Superior temporal gyrus (tissue), 1 donor: ENCODE measurements at regions not wholly inside any gene's neighbourhood (a gene's known extent, or its start where the extent isn't known, plus 50 kb on each side); places are given as distances from the start of the nearest gene placed in this dataset.
"Not testable (repeated sequence)": the region's sequence is repeated elsewhere in the genome, so short reads cannot be mapped to it uniquely, and the experiment has no call there.

Experiments used
- DNase-seq: peaks from one replicate; pipeline ENCODE4 v3.0.0-alpha.2; 2016; ENCODE audit errors: extremely low spot score

DNA sequence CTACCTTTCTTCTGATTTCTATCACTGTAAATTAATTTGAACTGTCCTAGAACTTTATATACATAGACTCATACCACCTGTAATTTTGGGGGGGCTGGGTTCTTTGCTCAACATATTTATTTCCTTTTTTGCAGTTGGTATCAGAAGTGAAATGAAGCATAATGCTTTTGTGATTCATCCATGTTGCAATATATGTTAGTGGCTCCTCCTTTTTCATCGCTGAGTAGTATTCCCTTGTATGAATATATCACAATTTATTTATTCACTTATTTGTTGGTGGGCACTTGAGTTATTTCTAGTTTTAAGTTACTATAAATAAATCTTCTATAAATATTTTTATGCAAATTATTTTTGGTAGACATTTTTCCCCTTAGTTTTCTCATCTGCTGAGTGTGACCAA lies 336.4 kb downstream of the HS3ST3B1 start:
- DNase-seq = no peak

DNA sequence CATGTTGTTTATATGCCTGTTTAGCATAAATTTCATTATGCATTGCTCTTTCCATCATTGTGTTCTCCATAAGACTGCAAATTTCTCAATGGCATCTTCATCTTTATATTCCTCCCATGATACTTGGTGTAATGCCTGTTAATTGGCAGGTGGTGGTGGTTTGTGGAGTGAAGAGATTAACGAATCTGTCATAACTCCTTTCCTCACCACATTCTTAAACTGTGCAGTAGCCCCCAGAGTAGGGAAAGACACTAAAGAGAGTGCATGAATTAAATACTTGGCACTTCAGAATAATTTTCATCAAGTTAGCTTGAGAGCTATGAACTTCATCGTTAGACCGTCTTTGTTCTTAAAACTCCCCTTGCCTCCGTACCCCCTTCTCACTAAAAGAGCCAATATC lies 329.7 kb downstream of the HS3ST3B1 start:
- no peak for DNase-seq

DNA sequence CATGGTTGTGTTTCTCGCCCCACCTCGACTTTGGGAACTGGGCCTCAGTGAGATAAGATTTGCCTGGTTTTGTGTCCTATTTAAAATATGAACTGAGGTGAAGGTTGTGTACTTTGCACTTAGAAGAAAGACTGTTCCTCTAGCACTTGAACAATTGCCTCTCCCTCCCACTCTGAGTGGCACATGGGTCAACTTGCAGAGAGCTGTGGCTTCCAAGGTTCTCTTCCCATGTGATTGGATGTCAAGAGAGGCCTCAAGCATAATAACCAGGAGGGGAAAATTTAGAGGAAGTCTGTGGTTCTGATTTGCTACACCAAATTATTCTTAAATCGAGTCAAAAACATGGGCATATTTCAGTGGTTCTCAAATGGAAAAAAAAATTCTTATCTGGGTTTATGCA lies 329.2 kb downstream of the HS3ST3B1 start:
- no peak for DNase-seq

DNA sequence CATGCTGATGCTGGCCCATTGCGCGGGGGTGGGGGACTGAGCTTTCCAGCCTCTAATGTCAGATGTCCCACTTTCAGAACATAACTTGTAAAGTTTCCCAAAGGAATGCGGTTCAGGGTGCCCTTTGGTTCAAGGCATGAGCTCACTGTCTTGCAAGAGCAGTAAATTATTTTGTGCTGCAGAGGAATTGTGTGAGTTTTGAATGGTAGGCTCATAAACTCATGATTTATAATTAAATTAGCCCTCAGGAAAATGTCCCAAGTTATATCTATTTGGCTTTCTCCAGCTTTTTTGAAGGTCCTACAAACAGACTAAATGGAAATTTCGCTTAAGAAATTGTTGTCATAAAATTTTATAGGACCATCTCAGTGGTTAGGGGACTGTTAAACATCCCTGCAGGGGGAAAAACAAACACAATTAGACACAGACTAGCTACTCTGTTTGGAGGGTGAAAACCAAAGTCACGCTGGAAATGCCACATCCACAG lies 321.8 kb downstream of the HS3ST3B1 start:
- DNase-seq = no peak

- DNase-seq = no peak
These were observed 321.1 kb downstream of the HS3ST3B1 start for GRCh38 chr17:14621826-14622614.

GRCh38 chr17:14619821-14620220 lies 318.9 kb downstream of the HS3ST3B1 start:
- no peak for DNase-seq

- DNase-seq = no peak
These were observed 315.6 kb downstream of the HS3ST3B1 start for GRCh38 chr17:14616528-14616927.

DNA sequence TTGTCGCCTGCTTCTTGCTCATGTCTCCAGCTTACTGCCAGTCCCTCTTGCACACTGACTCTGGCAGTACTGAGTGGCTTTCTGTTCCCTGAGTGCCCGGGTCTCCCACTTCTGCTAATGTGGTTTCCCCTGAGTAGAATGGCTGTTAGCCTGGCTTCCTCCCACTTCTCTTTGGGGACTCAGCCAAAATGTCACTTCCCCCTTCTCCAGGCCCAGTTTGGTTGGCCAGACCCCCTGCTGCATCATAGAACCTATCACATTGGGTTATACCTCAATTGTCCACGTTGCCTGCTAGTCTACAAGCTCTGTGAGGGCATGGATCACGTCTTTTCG lies 304.4 kb downstream of the HS3ST3B1 start:
- peak; percentile 17 for DNase-seq

DNA sequence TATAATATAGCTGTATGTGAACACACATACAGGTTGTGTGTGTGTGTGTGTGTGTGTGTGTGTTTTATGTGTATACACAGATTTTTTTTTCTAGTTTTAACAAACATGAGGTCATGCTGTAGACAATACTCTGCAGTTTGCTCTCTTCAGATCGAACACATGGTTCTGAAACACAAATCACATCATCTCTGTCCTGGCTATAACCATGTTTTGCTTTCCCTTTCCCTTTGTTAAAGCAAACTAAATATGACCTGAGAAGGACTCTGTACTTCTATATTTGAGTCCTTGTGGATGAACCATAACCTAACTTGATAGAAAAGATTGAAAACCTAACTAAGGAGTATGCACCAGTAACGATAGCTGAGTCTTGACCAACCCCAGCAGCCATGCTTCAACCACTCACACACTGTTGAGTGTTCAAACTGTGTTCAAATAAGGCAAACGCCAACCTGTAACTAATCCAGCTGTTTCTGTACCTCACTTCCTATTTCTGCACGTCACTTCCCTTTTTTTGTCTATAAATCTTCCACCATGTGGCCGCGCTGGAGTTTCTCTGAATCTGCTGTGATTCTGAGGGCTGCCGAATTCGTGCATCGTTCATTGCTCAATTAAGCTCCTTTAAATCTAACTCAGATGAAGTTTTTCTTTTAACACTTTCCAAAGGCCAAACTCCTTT lies 303.8 kb downstream of the HS3ST3B1 start:
- DNase-seq = peak; percentile 17

- no peak for DNase-seq
These were observed 295.3 kb downstream of the HS3ST3B1 start for GRCh38 chr17:14596224-14596623.

DNA sequence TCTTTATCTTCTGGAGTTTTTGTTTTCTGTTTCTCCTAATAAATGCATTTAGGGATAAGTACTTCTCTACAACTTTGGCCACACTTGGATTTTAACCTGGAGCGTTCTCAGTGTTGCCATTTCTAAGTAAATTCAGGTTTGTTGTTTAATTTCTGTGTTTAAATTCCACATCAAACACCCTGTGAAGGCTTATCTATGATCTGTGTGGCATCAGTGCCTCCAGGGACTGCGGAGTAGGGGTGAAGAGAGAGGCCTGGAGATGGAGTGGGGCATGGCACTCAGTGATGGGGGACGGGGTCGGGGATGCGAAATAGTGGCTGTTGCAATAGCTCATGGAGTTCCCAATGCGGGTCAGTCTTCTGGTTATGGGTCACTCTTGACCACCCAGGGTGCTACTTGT lies 294.8 kb downstream of the HS3ST3B1 start:
- no peak for DNase-seq

GRCh38 chr17:14594690-14595089 lies 293.8 kb downstream of the HS3ST3B1 start:
- no peak for DNase-seq

DNA sequence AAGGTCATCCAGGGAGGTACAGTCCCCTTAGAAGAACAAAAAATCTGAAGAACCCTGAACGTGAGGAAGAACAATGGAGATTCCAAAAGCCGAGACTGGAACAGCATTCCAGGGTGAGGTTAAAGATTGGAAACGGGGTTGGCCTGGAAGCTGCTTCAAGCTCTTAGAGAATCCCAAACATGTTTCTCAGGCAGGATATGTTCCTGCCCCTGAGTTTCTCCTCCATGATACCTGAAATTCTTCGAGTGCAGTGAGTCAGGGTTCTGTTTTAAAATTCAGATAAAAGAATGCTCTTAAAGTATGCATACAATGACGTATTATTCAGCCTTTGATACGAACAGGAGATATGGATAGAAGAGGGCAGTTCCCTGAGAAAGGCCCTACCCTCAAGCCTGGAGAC lies 293.1 kb downstream of the HS3ST3B1 start:
- DNase-seq = no peak

- DNase-seq = no peak
These were observed 289.8 kb downstream of the HS3ST3B1 start for GRCh38 chr17:14590459-14591250.

DNA sequence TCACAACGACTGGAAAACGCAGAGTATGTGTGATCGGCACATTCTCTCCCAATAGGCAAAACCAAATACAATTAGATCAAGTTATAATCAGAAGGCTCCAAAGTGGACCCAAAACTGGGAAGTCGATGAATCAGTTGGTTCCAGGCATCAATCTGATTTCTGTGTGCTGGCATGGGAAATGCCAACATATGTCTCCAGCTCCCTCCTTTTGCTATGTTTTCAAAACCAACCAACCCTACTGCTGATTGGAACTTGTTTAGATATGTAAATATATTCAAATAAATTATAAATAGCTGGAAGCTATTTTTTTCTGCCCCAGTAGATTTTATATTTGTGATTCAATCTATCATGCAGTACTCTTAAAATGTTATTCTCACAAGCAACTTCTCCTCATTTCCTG lies 284.2 kb downstream of the HS3ST3B1 start:
- DNase-seq = no peak

DNA sequence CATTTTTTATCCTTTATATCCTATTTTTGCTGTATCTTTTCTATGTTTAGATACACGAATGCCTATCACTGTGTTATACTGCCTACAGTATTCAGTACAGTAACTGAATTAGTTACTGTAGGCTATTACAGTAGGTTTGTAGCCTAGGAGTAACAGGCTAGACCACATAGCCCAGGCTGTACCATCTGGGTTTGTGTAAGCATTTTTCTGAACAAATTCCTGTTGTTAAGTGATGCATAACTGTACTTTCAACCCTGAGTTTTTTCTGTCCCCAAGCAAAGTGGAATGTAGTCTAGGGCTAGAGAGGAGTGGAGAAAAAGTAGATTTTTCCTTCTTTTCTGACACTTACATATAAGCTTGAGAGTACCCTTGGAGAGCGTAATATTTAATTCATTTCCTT lies 282.1 kb downstream of the HS3ST3B1 start:
- no peak for DNase-seq

DNA sequence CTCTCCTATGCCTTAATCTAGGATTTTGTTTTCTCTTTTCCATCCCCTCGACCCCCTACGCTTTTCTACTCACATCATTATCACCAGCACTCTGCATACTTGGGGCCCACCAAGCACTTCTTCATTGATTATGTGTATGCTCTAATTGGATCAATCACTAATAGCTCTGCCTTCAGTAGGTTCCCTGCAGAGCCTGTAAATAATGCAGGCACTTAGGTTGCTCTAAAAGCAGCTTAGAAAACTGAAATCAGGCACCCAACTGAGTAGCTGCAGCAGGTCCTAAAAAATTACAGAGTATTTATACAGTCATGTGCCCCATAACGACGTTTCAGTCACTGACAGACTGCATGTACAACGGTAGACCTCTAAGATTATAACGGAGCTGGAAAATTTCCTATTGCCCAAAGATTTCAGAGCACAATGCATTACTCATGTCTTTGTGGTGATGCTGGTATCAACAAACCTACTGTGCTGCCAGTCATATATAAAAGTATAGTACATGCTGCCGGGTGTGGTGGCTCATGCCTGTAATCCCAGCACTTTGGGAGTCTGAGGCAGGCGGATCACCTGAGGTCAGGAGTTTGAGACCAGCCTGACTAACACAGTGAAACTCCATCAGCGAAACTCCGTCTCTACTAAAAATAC lies 280.4 kb downstream of the HS3ST3B1 start:
- DNase-seq = no peak

DNA sequence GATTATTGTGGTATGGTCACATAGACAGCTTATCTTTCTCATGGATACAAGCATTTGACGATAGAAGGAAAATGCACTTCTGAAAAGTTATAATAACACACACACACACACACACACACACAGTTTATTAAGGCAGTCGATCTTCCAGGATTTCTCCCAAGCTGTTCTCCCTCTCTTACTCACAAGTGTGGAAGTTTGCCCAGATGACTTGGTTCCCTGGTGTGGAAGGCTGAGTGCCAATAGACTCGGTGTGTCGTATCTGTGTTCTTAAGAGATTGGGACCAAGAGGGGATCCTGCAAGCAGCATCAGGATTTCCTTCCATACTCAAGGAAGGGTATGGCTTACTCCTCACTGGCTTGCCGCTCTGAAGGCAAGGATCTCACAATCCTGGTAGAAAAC lies 279.6 kb downstream of the HS3ST3B1 start:
- DNase-seq = no peak

GRCh38 chr17:14579716-14580115 lies 278.8 kb downstream of the HS3ST3B1 start:
- no peak for DNase-seq

GRCh38 chr17:14575471-14575953 lies 274.6 kb downstream of the HS3ST3B1 start:
- no peak for DNase-seq

DNA sequence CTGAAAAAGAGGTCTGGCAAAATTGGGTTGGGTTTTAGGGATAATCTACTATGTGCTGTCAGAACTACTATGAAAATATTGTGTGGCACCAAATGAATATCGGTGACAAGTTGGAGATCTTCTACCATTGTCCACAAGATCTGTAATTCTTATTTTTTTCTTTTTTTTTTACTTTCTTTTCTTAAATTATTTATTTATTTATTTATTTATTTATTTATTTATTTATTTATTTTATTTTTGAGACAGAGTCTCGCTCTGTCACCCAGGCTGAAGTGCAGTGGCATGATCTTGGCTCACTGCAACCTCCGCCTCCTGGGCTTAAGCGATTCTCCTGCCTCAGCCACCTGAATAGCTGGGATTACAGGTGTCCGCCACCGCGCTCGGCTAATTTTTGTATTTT lies 259.4 kb downstream of the HS3ST3B1 start:
- not testable (repeated sequence) for DNase-seq
